ENCODE measurements at regions not wholly inside any gene's neighbourhood (a gene's known extent, or its start where the extent isn't known, plus 50 kb on each side); places are given as distances from the start of the nearest gene placed in this dataset.

DNA sequence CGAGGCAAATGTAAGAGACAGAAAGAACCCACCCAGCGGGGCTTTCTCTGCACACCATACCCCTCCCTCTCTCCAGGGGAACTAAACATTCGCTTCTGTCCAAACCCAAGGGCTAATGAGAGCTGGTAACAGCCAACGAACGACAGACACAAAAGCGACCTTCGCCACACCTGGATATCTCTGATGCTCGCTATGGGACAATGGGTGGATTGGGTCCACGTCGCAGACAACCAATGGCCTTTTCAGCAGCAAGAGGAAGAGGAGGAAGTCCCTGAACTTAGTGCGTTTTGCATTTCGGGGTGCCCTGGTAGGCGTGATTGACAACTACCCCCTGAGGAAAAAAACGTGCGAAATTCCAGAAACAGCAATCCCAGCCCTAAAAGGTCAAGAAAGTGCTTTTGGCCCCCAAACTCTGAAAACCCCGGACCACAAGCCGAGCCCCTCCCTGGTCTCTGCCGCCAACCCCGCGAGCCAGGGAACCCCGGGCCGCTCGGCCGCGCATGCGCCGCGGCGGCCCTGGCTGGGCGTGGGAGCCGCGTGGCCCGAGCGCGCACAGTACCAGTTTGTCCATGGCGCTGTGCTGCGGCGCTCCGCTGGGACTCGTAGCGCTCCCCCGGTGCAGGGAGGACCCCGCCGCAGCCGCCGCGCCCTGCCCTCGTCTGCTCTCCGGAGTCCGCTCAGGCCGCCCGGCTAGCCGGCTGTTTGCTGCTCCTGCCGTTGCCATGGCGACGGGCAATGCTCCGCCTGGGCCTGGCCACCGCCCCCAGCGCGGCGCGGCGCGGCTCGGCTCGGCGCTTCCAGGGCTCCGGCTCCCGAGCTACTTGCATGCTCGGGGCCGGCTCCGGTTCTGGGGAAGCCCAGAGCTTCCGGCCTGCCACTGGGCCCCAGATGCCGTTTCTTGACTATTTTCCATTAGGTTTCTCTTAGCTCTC, 66.9 kb upstream of the DNAH5 start (continued):
- TF ChIP-seq, protein P1, sequence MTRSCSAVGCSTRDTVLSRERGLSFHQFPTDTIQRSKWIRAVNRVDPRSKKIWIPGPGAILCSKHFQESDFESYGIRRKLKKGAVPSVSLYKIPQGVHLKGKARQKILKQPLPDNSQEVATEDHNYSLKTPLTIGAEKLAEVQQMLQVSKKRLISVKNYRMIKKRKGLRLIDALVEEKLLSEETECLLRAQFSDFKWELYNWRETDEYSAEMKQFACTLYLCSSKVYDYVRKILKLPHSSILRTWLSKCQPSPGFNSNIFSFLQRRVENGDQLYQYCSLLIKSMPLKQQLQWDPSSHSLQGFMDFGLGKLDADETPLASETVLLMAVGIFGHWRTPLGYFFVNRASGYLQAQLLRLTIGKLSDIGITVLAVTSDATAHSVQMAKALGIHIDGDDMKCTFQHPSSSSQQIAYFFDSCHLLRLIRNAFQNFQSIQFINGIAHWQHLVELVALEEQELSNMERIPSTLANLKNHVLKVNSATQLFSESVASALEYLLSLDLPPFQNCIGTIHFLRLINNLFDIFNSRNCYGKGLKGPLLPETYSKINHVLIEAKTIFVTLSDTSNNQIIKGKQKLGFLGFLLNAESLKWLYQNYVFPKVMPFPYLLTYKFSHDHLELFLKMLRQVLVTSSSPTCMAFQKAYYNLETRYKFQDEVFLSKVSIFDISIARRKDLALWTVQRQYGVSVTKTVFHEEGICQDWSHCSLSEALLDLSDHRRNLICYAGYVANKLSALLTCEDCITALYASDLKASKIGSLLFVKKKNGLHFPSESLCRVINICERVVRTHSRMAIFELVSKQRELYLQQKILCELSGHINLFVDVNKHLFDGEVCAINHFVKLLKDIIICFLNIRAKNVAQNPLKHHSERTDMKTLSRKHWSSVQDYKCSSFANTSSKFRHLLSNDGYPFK (CRISPR knock-in tag; IDR thresholded peaks at IDR 0.05; ENCODE audit: borderline replicate concordance) = no peak
- TF ChIP-seq, protein P2, sequence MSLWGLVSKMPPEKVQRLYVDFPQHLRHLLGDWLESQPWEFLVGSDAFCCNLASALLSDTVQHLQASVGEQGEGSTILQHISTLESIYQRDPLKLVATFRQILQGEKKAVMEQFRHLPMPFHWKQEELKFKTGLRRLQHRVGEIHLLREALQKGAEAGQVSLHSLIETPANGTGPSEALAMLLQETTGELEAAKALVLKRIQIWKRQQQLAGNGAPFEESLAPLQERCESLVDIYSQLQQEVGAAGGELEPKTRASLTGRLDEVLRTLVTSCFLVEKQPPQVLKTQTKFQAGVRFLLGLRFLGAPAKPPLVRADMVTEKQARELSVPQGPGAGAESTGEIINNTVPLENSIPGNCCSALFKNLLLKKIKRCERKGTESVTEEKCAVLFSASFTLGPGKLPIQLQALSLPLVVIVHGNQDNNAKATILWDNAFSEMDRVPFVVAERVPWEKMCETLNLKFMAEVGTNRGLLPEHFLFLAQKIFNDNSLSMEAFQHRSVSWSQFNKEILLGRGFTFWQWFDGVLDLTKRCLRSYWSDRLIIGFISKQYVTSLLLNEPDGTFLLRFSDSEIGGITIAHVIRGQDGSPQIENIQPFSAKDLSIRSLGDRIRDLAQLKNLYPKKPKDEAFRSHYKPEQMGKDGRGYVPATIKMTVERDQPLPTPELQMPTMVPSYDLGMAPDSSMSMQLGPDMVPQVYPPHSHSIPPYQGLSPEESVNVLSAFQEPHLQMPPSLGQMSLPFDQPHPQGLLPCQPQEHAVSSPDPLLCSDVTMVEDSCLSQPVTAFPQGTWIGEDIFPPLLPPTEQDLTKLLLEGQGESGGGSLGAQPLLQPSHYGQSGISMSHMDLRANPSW (CRISPR knock-in tag; IDR thresholded peaks at IDR 0.05; ENCODE audit: borderline replicate concordance) = no peak

DNA sequence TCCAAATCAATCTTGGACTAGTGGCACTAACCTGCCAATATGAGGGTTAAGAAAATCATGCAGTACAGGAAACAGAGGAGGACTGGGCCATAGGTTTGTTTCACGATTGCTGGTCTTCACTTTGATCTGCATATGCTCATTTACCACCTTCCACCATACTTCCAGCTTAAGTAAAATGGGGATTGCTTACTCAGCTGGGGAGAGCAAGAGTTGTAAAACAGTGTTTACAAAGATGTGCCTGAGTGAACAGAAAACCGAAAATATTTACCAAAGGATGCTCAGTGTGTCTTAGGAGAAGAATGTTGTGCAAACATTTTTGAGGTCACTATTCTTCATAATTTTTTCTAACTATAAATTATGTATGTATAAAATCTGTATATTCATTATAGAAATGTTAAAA, 65.1 kb upstream of the DNAH5 start:
- ATAC-seq = no peak
- Histone ChIP-seq H3K4me2 (ENCODE audit: low read depth, low read length) (peak overlapping the region; percentile 52; the same call in 1 of the 2 replicates), H3K36me3 (replicated peaks in 1 of 2; ENCODE audit: control insufficient read depth in 1 of 2, insufficient read depth in 2 of 2, low read length in 2 of 2) (no peaks in the 10 kb centered on the region), H3K4me3 (replicated peaks in 1 of 3; ENCODE audit: insufficient read depth in 1 of 3, low read depth in 2 of 3, low read length in 3 of 3) (no peak overlapping the region), H3K9me3 (ENCODE audit: low read length) (no peaks in the 10 kb centered on the region), H3K27me3 (ENCODE audit: control insufficient read depth in 1 of 2, insufficient read depth in 2 of 2, low read length in 2 of 2) (peaks cover 0 to 8% of the 10 kb centered on the region in 2 experiments; a peak in 3 of 5 replicates), H3K27ac (ENCODE audit: extremely low read length, insufficient read depth, low read length) (no peak overlapping the region), H4K20me1 (ENCODE audit: insufficient read depth, low read length) (no peaks in the 10 kb centered on the region), H3K9ac (ENCODE audit: insufficient read depth, low read depth, low read length) (no peak overlapping the region), H3K4me1 (ENCODE audit: insufficient read depth, low read length) (peaks cover 33% of the 10 kb centered on the region), H2AFZ (ENCODE audit: low read length) (no peak overlapping the region), H3K79me2 (ENCODE audit: insufficient read depth, low read length) (no peaks in the 10 kb centered on the region)
- WGBS (ENCODE audit: low lambda C conversion rate) = 4% methylated on average over 2 of the region's 2 CpGs
- BruUV-seq (replicated peaks) = no TSS peak
- intact Hi-C loops (cut with micrococcal nuclease; ENCODE audit: unreplicated experiment) (no loop called here), in situ Hi-C loops (cut with HindIII; ENCODE audit: extremely low pct_ligation_motif_present, low pct_unique_long_range_greater_than_20kb) (no loop called here)
- ChIA-PET POLR2A (no interaction called here), CTCF (ENCODE audit: low intra/inter-chr PET ratio, low total read pairs) (no interaction called here)
- no peak for DNase-seq (ENCODE audit: low spot score)
- FAIRE-seq = no peak
- no peak for TF ChIP-seq ZC3H13 (CRISPR knock-in tag; IDR thresholded peaks at IDR 0.05)

Data from HepG2 (cell line).